ENCODE measurements at regions not wholly inside any gene's neighbourhood (a gene's known extent, or its start where the extent isn't known, plus 50 kb on each side); places are given as distances from the start of the nearest gene placed in this dataset.
"Not testable (repeated sequence)": the region's sequence is repeated elsewhere in the genome, so short reads cannot be mapped to it uniquely, and the experiment has no call there.

GRCh38 chr22:25492841-25493734, 71.4 kb upstream of the GRK3 start:
- peak; percentile 46 for DNase-seq

- no peak for DNase-seq
Observed at GRCh38 chr22:25493794-25494193, 70.7 kb upstream of the GRK3 start.

- peak; percentile 70 for DNase-seq
Observed at GRCh38 chr22:25494774-25495173, 69.7 kb upstream of the GRK3 start.

GRCh38 chr22:25495285-25495684, 69.2 kb upstream of the GRK3 start:
- peak; percentile 19 for DNase-seq

- peak; percentile 9 for DNase-seq
Observed at GRCh38 chr22:25496396-25497064, 67.9 kb upstream of the GRK3 start.

- no peak for DNase-seq
Observed at GRCh38 chr22:25497181-25497641, 67.3 kb upstream of the GRK3 start.

- DNase-seq = no peak
Observed at GRCh38 chr22:25497716-25498115, 66.8 kb upstream of the GRK3 start.

GRCh38 chr22:25500671-25501070, 63.8 kb upstream of the GRK3 start:
- not testable (repeated sequence) for DNase-seq

GRCh38 chr22:25504017-25504416, 60.5 kb upstream of the GRK3 start:
- not testable (repeated sequence) for DNase-seq

GRCh38 chr22:25508161-25508560, 56.3 kb upstream of the GRK3 start:
- no peak for DNase-seq

- DNase-seq = no peak
Observed at GRCh38 chr22:25508761-25509321, 55.6 kb upstream of the GRK3 start.

GRCh38 chr22:25509374-25509791, 55.1 kb upstream of the GRK3 start:
- DNase-seq = no peak

GRCh38 chr22:25510876-25511275, 53.6 kb upstream of the GRK3 start:
- no peak for DNase-seq

GRCh38 chr22:25511725-25512124, 52.8 kb upstream of the GRK3 start:
- DNase-seq = no peak

GRCh38 chr22:25514436-25515180, 49.9 kb upstream of the GRK3 start:
- no peak for DNase-seq
